ENCODE measurements at regions not wholly inside any gene's neighbourhood (a gene's known extent, or its start where the extent isn't known, plus 50 kb on each side); places are given as distances from the start of the nearest gene placed in this dataset.
"Not testable (repeated sequence)": the region's sequence is repeated elsewhere in the genome, so short reads cannot be mapped to it uniquely, and the experiment has no call there.

- DNase-seq, result no peak
These were observed 111.1 kb downstream of the KLF8 start for GRCh38 chrX:56343219-56343618.

- DNase-seq, result peak in 1 of 2 donors; percentile 32
These were observed 111.5 kb downstream of the KLF8 start for GRCh38 chrX:56343664-56344063.

DNA sequence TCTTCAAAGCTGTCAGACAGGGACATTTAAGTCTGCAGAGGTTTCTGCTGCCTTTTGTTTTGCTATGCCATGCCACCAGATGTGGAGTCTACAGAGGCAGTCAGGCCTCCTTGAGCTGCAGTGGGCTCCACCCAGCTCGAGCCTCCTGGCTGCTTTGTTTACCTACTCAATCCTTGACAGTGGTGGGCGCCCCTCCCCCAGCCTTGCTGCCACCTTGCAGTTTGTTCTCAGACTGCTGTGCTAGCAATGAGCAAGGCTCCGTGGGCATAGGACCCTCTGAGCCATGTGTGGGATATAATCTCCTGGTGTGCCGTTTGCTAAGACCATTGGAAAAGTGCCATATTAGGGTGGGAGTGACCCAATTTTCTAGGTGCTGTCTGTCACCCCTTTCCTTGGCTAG, 126.0 kb downstream of the KLF8 start:
- not testable (repeated sequence) for DNase-seq

GRCh38 chrX:56365171-56365570, 133.0 kb downstream of the KLF8 start:
- peak in 1 of 2 donors; percentile 56 for DNase-seq

DNA sequence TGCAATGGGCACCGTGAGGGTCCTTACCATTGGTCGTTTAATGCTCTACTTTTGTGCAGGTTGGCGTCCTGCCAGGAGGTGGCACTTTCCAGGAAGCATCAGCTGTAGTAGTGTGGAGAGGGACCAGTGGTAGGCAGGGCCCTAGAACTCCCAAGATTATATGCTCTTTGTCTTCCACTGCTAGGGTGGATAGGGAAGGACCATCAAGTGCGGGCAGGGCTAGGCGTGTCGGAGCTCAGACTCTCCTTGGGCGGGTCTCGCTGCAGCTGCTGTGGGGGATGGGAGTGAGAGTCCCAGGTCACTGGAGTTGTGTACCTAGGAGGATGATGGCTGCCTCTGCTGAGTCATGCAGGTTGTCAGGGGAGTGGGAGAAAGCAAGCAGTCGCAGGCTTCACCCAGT, 134.7 kb downstream of the KLF8 start:
- DNase-seq, result no peak

DNA sequence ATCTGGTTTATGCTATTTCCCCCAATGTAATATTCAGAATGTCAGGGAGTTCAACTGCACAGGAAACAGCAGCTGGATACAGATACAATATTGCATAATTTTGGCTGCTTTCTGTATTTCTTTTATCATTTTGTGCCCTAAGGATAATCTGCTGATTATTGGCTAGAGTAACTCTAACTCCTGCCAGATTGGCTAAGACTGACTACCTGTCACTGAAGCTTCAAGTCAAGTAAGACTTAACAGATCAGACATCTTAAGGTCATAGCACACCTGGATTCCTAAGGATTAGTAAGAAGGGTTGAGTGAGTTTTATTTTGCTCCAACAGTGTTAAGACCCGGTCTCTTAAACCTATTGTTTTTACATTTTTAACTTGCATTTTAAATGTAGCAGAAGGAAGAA, 136.8 kb downstream of the KLF8 start:
- no peak for DNase-seq

- DNase-seq, result not testable (repeated sequence)
These were observed 148.0 kb downstream of the KLF8 start for GRCh38 chrX:56379984-56380780.

DNA sequence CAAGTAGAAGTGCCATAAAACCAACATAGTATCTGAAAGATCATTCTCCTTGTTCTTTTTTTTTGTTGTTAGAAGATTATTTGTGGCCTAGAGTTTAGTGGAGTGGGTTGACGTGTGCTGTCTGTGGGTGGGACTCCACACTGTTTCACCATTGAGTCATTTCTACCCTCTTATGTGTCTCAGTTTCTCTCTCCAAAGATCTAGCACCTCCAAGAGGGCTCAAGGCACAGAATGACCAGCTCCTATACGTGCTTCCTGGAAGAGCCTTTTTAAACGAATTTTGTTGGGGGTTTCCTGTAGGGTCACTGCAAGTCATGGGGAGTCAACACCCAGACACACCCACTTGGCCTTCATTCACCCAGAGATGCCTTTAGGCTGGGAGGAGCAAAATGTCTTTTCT, 150.1 kb downstream of the KLF8 start:
- no peak for DNase-seq

- DNase-seq, result peak; percentile 23 to 46
These were observed 153.2 kb downstream of the KLF8 start for GRCh38 chrX:56385336-56385735.

- no peak for DNase-seq
These were observed 153.8 kb downstream of the KLF8 start for GRCh38 chrX:56385960-56386359.

DNA sequence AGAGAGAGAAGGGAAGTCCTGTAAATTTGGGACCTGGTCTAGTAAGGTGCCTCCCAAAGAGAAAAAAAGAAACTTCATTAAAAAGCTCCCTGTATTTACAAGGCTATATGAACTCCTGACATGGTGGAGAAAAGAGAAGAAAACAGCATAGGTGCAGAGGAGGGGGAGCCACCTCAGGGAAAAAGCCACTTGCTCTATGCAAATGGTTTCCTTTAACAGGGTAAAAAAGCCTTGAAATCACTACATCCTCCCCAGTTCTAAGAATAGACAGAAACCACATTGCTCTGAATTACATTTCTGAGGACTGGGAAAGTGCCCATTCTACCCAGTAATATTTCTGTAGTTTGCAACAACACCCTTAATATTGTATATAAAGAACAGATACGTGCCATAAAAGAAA, 165.5 kb downstream of the KLF8 start:
- DNase-seq, result peak; percentile 16 to 63

DNA sequence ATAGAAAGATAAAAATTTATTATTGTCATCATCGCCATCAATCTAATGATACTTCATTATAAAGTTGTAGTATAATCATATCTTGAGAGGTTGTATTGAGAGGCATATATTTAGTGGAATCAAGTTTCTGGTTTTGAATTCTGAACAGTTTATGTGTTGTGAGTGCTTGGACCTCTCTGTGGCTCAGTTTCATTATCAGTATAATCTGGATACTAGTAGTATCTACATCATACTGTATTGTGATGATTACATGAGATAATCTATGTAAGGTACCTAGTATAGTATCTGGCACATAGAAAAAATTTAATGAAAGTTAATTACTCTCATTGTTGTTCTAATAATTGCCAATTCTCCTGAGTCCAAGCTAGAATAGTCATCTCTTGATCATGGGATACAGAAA, 161.2 kb upstream of the UBQLN2 start:
- no peak for DNase-seq

DNA sequence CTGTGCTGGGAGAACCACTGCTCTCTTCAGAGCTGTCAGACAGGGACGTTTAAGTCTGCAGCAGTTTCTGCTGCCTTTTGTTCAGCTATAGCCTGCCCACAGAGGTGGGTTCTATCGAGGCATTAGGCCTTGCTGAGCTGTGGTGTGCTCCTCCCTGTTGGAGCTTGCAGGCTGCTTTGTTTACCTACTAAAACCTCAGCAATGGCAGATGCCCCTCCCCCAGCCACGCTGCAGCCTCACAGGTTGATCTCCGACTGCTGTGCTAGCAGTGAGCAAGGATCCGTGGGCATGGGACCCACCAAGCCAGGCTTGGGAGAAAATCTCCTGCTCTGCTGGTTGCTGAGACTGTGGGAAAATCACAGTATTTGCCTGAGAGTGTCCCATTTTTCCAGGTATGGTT, 133.8 kb upstream of the UBQLN2 start:
- no peak for DNase-seq

DNA sequence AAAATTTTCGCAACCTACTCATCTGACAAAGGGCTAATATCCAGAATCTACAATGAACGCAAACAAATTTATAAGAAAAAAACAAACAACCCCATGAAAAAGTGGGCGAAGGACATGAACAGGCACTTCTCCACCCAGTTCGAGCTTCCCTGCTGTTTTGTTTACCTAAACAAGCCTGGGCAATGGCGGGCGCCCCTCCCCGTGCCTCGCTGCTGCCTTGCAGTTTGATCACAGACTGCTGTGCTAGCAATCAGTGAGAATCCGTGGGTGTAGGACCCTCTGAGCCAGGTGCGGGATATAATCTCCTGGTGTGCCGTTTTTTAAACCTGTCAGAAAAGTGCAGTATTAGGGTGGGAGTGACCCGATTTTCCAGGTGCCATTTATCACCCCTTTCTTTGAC, 111.4 kb upstream of the UBQLN2 start:
- DNase-seq, result not testable (repeated sequence)

DNA sequence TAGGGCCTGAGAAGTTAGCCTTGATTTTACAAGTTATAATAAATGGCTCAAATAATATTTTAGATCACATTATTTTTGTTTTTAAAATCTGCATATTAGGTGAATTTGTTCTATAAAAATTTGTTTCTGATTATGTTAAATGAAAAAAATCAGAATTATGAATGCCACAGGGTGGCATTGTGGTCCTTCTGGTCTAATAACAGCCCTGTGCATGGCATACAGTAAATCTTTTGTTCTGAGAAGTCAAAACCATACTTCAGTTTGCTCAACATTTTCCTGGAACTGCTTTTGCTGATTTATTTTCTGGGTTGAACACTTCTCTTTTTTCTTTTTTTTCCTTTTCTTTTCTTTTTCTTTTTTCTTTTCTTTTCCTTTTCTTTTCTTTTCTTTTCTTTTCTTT, 101.0 kb upstream of the UBQLN2 start:
- DNase-seq, result no peak

DNA sequence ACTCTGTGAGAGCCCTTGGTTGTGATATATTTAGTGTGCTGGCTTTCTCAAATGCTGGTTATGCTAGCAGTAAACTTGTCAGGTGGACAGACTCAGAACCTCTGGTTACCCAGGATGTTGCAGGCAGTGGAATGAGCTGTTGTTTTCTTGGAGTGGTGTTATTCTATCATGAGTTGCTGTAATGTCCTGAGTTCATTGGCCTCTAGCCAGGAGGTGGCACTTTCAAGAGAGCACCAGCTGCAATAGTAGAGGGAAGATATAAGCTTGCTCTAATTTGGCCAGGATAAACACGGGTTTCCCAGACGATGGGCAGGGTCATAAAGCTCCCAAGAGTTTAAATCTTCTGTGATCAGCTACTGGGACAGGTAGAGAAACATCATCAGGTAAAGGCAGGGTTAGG, 95.0 kb upstream of the UBQLN2 start:
- DNase-seq, result no peak

DNA sequence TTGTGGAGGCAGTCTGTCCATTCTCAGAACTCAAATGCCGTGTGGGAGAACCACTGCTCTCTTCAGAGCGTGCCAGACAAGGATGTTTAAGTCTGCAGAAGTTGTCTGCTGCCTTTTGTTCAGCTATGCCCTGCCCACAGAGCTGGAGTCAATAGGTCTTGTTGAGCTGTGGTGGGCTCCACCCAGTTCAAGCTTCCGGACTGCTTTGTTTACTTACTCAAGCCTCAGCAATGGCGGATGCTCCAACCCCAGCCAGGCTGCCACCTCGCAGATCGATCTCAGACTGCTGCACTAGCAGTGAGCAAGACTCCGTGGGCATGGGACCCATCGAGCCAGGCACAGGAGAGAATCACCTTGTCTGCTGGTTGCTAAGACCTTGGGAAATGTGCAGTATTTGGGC, 68.5 kb upstream of the UBQLN2 start:
- peak in 1 of 2 donors; percentile 0 for DNase-seq

GRCh38 chrX:56498756-56499155, 64.7 kb upstream of the UBQLN2 start:
- DNase-seq, result no peak

DNA sequence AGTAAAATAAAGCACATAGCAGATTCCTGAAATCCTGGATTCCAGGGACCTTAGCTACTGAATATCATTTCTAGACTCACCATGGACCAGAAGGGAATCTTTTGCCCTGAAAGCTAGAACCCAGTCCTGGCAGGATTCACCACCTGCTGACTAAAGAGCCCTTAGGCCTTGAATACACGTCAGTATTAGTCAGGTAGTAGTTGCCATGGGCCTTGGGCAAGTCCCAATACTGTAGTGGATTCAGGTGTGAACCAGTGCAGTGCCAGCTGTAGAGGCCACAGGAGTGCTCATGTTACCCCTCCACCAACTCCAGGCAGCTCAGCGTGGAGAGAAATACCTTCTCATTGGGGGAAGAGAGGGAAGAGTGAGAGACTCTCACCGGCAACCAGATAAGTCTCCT, 64.1 kb upstream of the UBQLN2 start:
- no peak for DNase-seq

DNA sequence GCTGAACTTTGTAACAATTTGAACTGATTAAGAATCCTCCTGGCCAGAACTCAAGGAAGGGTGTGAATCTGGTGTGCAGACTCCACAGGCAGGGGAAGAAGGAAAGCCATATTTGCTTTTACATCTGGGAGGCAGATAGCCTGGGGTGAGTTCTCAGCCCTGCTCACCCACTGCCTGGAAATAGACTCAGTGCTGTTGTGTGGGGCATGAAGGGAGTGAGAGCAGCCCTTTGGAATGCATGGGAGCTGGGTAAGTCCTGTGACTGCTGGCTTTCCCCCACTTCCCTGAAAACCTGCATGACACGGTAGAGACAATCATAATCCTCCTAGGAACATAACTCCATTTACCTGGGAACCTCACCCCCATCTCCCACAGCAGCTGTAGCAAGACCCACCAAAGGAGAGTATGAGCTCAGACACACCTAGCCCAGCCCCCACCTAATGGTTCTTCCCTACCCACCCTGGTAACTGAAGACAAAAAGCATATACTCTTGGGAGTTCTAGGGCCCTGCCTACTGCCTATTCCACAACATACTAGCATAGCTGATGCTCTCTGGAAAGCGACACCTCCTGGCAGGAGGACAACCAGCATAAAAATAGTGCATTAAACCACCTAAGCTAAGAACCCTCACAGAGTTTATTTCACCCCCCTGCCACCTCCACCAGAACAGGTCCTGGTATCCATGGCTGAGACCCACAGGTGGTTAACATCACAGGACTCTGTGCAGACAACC, 59.3 kb upstream of the UBQLN2 start:
- no peak for DNase-seq

DNA sequence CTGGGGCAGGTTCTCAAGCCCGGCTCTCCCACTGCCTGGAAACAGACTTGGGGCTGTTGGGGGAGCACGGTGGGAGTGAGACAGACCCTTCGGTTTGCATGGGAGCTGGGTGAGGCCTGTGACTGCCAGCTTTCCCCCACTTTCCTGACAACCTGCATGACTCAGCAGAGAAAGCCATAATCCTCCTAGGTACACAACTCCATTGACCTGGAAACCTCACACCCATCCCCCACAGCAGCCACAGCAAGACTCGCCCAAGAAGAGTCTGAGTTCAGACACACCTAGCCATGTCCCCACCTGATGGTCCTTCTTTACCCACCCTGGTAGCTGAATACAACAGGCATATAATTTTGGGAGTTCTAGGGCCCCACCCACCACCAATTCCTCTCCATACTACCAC, 57.6 kb upstream of the UBQLN2 start:
- no peak for DNase-seq

Data from CD4-positive, alpha-beta T cell treated with Interferon alpha-2 for 1 hour (primary cell).